ENCODE measurements at regions not wholly inside any gene's neighbourhood (a gene's known extent, or its start where the extent isn't known, plus 50 kb on each side); places are given as distances from the start of the nearest gene placed in this dataset.

DNA sequence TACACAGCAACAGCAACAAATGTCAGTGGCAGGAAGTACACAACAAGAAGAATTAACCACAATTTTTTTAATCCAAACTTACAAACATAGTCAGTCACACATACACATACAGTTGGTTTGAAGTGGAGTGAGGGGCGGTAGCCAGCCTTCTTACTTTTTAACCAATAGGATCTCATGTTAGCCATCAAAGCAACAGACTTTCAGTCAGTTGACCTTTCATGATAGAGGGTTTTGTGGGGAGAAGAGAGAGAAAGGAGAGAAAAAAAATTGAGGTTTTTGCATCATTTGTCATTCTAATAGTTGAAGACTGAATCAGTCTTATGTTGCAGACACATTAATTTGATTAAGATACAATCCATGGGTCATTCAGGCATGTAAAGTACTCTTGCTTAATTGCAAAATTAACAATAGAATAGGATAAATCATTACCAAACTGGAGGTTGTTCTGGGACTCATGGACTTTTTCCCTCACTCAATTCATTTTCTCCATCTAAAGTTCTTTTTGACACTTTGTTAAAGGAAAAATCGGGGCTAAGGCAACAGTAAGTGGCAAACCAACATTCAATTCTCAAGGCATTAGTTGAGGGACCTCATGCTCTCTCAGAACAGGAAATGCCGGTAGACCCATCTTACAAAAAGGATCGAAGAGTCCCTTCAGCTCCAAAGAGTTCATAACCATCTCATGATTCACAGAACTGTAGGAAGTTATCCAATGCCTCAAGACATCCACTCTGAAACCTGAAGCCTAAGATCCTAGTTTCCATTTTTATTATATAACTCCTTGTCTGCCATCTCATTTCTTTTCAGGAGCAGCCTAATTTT lies 159.5 kb upstream of the LPP start:
- Mint-ChIP-seq H3K27ac (no peak overlapping the region), H3K4me3 (no peak overlapping the region), H3K27me3 (ENCODE audit: low read depth in 3 of 3) (peaks cover 0 to 1% (median 0%) of the 10 kb centered on the region in 3 donors), H3K9me3 (peaks cover 0 to 2% (median 0%) of the 10 kb centered on the region in 7 donors), H3K36me3 (no peaks in the 10 kb centered on the region), H3K4me1 (no peaks in the 10 kb centered on the region)
- no peak overlapping the region for H3K4me3 ChIP-seq (replicated peaks in 1 of 3; ENCODE audit: low read depth in 2 of 3, low read length in 3 of 3)
- no peak overlapping the region for H3K4me2 ChIP-seq (replicated peaks; ENCODE audit: extremely low read depth, low read length, poor library complexity, severe bottlenecking)
- DNase-seq, result no peak
- H3K9me3 ChIP-seq (replicated peaks in 1 of 2; ENCODE audit: control insufficient read depth in 1 of 2, insufficient read depth in 1 of 2, low read length in 2 of 2), result no peaks in the 10 kb centered on the region
- H3K27ac ChIP-seq (ENCODE audit: low read depth in 1 of 2, low read length in 2 of 2), result no peak overlapping the region
- no peaks in the 10 kb centered on the region for H3K27me3 ChIP-seq (ENCODE audit: control insufficient read depth in 2 of 2, insufficient read depth in 2 of 2, low read length in 2 of 2)
- 100% methylated on average over 1 of the region's 4 CpGs for WGBS (ENCODE audit: insufficient coverage)
- H3K79me2 ChIP-seq (ENCODE audit: insufficient read depth, low read length), result no peaks in the 10 kb centered on the region
- H2AFZ ChIP-seq (ENCODE audit: insufficient read depth, low read depth, low read length, poor library complexity, severe bottlenecking), result no peak overlapping the region
- no peak overlapping the region for H3K9ac ChIP-seq (ENCODE audit: insufficient read depth, low read length, poor library complexity, severe bottlenecking)
- no peaks in the 10 kb centered on the region for H3K36me3 ChIP-seq (replicated peaks in 1 of 2; ENCODE audit: control insufficient read depth in 1 of 2, insufficient read depth in 2 of 2, low read length in 2 of 2)
- no peaks in the 10 kb centered on the region for H4K20me1 ChIP-seq (ENCODE audit: insufficient read depth, low read length)
- intact Hi-C loops (cut with micrococcal nuclease), result no loop called here
- TF ChIP-seq, protein P1, sequence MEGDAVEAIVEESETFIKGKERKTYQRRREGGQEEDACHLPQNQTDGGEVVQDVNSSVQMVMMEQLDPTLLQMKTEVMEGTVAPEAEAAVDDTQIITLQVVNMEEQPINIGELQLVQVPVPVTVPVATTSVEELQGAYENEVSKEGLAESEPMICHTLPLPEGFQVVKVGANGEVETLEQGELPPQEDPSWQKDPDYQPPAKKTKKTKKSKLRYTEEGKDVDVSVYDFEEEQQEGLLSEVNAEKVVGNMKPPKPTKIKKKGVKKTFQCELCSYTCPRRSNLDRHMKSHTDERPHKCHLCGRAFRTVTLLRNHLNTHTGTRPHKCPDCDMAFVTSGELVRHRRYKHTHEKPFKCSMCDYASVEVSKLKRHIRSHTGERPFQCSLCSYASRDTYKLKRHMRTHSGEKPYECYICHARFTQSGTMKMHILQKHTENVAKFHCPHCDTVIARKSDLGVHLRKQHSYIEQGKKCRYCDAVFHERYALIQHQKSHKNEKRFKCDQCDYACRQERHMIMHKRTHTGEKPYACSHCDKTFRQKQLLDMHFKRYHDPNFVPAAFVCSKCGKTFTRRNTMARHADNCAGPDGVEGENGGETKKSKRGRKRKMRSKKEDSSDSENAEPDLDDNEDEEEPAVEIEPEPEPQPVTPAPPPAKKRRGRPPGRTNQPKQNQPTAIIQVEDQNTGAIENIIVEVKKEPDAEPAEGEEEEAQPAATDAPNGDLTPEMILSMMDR (IDR thresholded peaks at IDR 0.05), result no peak
- no peaks in the 10 kb centered on the region for H3K4me1 ChIP-seq (ENCODE audit: control insufficient read depth in 1 of 2, insufficient read depth in 2 of 2, low read length in 2 of 2)

DNA sequence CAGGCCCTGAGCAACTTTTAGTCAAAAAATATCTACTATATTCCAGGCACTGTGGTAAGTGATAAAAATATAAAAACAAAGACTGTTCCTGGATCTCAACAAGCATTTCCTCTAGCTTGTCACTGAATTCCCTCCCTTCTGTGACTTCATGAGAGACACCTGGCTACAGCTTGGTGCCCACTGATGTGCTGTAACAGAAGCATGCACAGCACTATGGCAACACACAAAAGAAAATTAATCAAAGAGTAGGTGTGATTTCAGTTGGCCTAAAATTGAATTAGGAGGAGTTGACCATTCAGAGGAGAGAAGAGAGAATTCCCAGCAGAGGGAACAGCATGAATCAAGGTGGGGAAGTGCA lies 158.9 kb upstream of the LPP start:
- no peaks in the 10 kb centered on the region for H3K36me3 ChIP-seq (replicated peaks in 1 of 2; ENCODE audit: control insufficient read depth in 1 of 2, insufficient read depth in 2 of 2, low read length in 2 of 2)
- peaks cover 0 to 1% (median 0%) of the 10 kb centered on the region in 3 donors for H3K27me3 Mint-ChIP-seq (ENCODE audit: low read depth in 3 of 3)
- H3K9ac ChIP-seq (ENCODE audit: insufficient read depth, low read length, poor library complexity, severe bottlenecking), result no peak overlapping the region
- H4K20me1 ChIP-seq (ENCODE audit: insufficient read depth, low read length), result no peaks in the 10 kb centered on the region
- peaks cover 4 to 5% of the 10 kb centered on the region in 2 donors for H3K4me1 ChIP-seq (ENCODE audit: control insufficient read depth in 1 of 2, insufficient read depth in 2 of 2, low read length in 2 of 2)
- TF ChIP-seq, protein P1 (IDR thresholded peaks at IDR 0.05), result no peak
- H3K27ac Mint-ChIP-seq, result no peak overlapping the region
- no peak overlapping the region for H3K4me3 Mint-ChIP-seq
- DNase-seq, result no peak
- no peaks in the 10 kb centered on the region for H3K27me3 ChIP-seq (ENCODE audit: control insufficient read depth in 2 of 2, insufficient read depth in 2 of 2, low read length in 2 of 2)
- H3K4me2 ChIP-seq (replicated peaks; ENCODE audit: extremely low read depth, low read length, poor library complexity, severe bottlenecking), result no peak overlapping the region
- no peak overlapping the region for H2AFZ ChIP-seq (ENCODE audit: insufficient read depth, low read depth, low read length, poor library complexity, severe bottlenecking)
- H3K4me1 Mint-ChIP-seq, result peaks cover 4% of the 10 kb centered on the region
- intact Hi-C loops (cut with micrococcal nuclease), result no loop called here
- H3K27ac ChIP-seq (ENCODE audit: low read depth in 1 of 2, low read length in 2 of 2), result no peak overlapping the region
- no peak overlapping the region for H3K4me3 ChIP-seq (replicated peaks in 1 of 3; ENCODE audit: low read depth in 2 of 3, low read length in 3 of 3)
- no peaks in the 10 kb centered on the region for H3K9me3 ChIP-seq (replicated peaks in 1 of 2; ENCODE audit: control insufficient read depth in 1 of 2, insufficient read depth in 1 of 2, low read length in 2 of 2)
- no peaks in the 10 kb centered on the region for H3K36me3 Mint-ChIP-seq
- H3K79me2 ChIP-seq (ENCODE audit: insufficient read depth, low read length), result no peaks in the 10 kb centered on the region
- H3K9me3 Mint-ChIP-seq, result peaks cover 0 to 2% (median 2%) of the 10 kb centered on the region in 7 donors

All from CD14-positive monocyte (primary cell).